GM12875 (cell line): ENCODE measurements at regions not wholly inside any gene's neighbourhood (a gene's known extent, or its start where the extent isn't known, plus 50 kb on each side); places are given as distances from the start of the nearest gene placed in this dataset.
"Not testable (repeated sequence)": the region's sequence is repeated elsewhere in the genome, so short reads cannot be mapped to it uniquely, and the experiment has no call there.

ENCODE experiments used
- H3K4me3 ChIP-seq: one replicate; pipeline ENCODE4 v1.5.1; 2011; ENCODE audit warnings: low read depth, low read length, control low read depth
- CTCF ChIP-seq: IDR thresholded peaks from 2 replicates; pipeline ENCODE4 v1.5.1; 2011; ENCODE audit warnings: low read depth, mild to moderate bottlenecking, control low read depth, inconsistent platforms, low read length, moderate library complexity, borderline replicate concordance; ENCODE audit not compliant: insufficient read depth

GRCh38 chr2:207434306-207434705, 95.5 kb upstream of the CREB1 start:
- no peak for TF ChIP-seq CTCF
- no peak overlapping the region for H3K4me3 ChIP-seq

GRCh38 chr2:207434899-207435465, 94.8 kb upstream of the CREB1 start:
- no peak overlapping the region for H3K4me3 ChIP-seq
- TF ChIP-seq CTCF = no peak

- no peak for TF ChIP-seq CTCF
- H3K4me3 ChIP-seq = no peak overlapping the region
Measured at GRCh38 chr2:207437136-207437523, 92.6 kb upstream of the CREB1 start.

GRCh38 chr2:207437524-207438143, 92.1 kb upstream of the CREB1 start:
- TF ChIP-seq CTCF = no peak
- no peak overlapping the region for H3K4me3 ChIP-seq

- no peak for TF ChIP-seq CTCF
- no peak overlapping the region for H3K4me3 ChIP-seq
Measured at GRCh38 chr2:207438414-207439126, 91.2 kb upstream of the CREB1 start.

GRCh38 chr2:207439881-207440280, 89.9 kb upstream of the CREB1 start:
- H3K4me3 ChIP-seq = not testable (repeated sequence)

GRCh38 chr2:207444756-207445155, 85.0 kb upstream of the CREB1 start:
- no peak overlapping the region for H3K4me3 ChIP-seq
- TF ChIP-seq CTCF = no peak
